Duodenal mucosa (tissue), 2 donors: ENCODE measurements at regions not wholly inside any gene's neighbourhood (a gene's known extent, or its start where the extent isn't known, plus 50 kb on each side); places are given as distances from the start of the nearest gene placed in this dataset.
"Not testable (repeated sequence)": the region's sequence is repeated elsewhere in the genome, so short reads cannot be mapped to it uniquely, and the experiment has no call there.

ENCODE experiments used
- H3K27ac ChIP-seq: one replicate; pipeline ENCODE4 v1.7.0; 2013; ENCODE audit warnings: low read depth, low read length
- H3K27me3 ChIP-seq, 2 donors: one replicate each; pipeline ENCODE4 v1.7.0; 2013; ENCODE audit warnings: low read length in 2 of 2, control low read depth in 1 of 2; ENCODE audit not compliant: insufficient read depth in 2 of 2, control insufficient read depth in 1 of 2
- H3K36me3 ChIP-seq, 2 donors: one replicate each; pipeline ENCODE4 v1.7.0; 2013; ENCODE audit warnings: low read length in 2 of 2, control low read depth in 1 of 2; ENCODE audit not compliant: insufficient read depth in 2 of 2, control insufficient read depth in 1 of 2
- H3K4me1 ChIP-seq, 2 donors: one replicate each; pipeline ENCODE4 v1.7.0; 2013; ENCODE audit warnings: low read length in 2 of 2, control low read depth in 1 of 2; ENCODE audit not compliant: insufficient read depth in 2 of 2, control insufficient read depth in 1 of 2
- H3K4me3 ChIP-seq, 2 donors: one replicate each; pipeline ENCODE4 v1.7.0; 2013; ENCODE audit warnings: low read length in 2 of 2, low read depth in 1 of 2
- H3K9ac ChIP-seq, 2 donors: one replicate each; pipeline ENCODE4 v1.7.0; 2013; ENCODE audit warnings: low read length in 2 of 2, low read depth in 1 of 2
- H3K9me3 ChIP-seq, 2 donors: one replicate each; pipeline ENCODE4 v1.7.0; 2013; ENCODE audit warnings: low read length in 2 of 2, control low read depth in 1 of 2; ENCODE audit not compliant: control insufficient read depth in 1 of 2

GRCh38 chr1:96095849-96096612 is 625.6 kb upstream of the PTBP2 start:
- Histone ChIP-seq H3K36me3 (no peaks in the 10 kb centered on the region), H3K9ac (no peak overlapping the region), H3K9me3 (no peaks in the 10 kb centered on the region), H3K27me3 (no peaks in the 10 kb centered on the region), H3K4me1 (no peaks in the 10 kb centered on the region), H3K4me3 (no peak overlapping the region), H3K27ac (no peak overlapping the region)

GRCh38 chr1:96096613-96097321 is 624.8 kb upstream of the PTBP2 start:
- no peak overlapping the region for H3K4me3 ChIP-seq
- H3K9me3 ChIP-seq, result no peaks in the 10 kb centered on the region
- no peaks in the 10 kb centered on the region for H3K27me3 ChIP-seq
- no peaks in the 10 kb centered on the region for H3K4me1 ChIP-seq
- H3K36me3 ChIP-seq, result no peaks in the 10 kb centered on the region
- H3K27ac ChIP-seq, result no peak overlapping the region
- H3K9ac ChIP-seq, result no peak overlapping the region

GRCh38 chr1:96104506-96104905 is 617.1 kb upstream of the PTBP2 start:
- no peak overlapping the region for H3K9ac ChIP-seq
- no peaks in the 10 kb centered on the region for H3K27me3 ChIP-seq
- H3K27ac ChIP-seq, result no peak overlapping the region
- H3K4me3 ChIP-seq, result no peak overlapping the region
- no peaks in the 10 kb centered on the region for H3K36me3 ChIP-seq
- peaks cover 0 to 6% of the 10 kb centered on the region in 2 donors for H3K9me3 ChIP-seq
- no peaks in the 10 kb centered on the region for H3K4me1 ChIP-seq

- Histone ChIP-seq H3K27me3 (no peaks in the 10 kb centered on the region), H3K4me3 (no peak overlapping the region), H3K36me3 (no peaks in the 10 kb centered on the region), H3K9me3 (peaks cover 0 to 6% of the 10 kb centered on the region in 2 donors), H3K27ac (no peak overlapping the region), H3K9ac (no peak overlapping the region), H3K4me1 (no peaks in the 10 kb centered on the region)
These were observed 616.7 kb upstream of the PTBP2 start for GRCh38 chr1:96104906-96105305.

GRCh38 chr1:96116731-96117130 is 604.9 kb upstream of the PTBP2 start:
- no peaks in the 10 kb centered on the region for H3K36me3 ChIP-seq
- no peak overlapping the region for H3K9ac ChIP-seq
- no peak overlapping the region for H3K4me3 ChIP-seq
- H3K9me3 ChIP-seq, result no peaks in the 10 kb centered on the region
- no peak overlapping the region for H3K27ac ChIP-seq
- H3K4me1 ChIP-seq, result no peaks in the 10 kb centered on the region
- H3K27me3 ChIP-seq, result no peaks in the 10 kb centered on the region

GRCh38 chr1:96130432-96130831 is 591.2 kb upstream of the PTBP2 start:
- Histone ChIP-seq H3K9ac (no peak overlapping the region), H3K27me3 (no peaks in the 10 kb centered on the region), H3K36me3 (no peaks in the 10 kb centered on the region), H3K4me3 (no peak overlapping the region), H3K4me1 (no peaks in the 10 kb centered on the region), H3K9me3 (no peaks in the 10 kb centered on the region), H3K27ac (no peak overlapping the region)

GRCh38 chr1:96144636-96145035 is 576.9 kb upstream of the PTBP2 start:
- no peaks in the 10 kb centered on the region for H3K36me3 ChIP-seq
- H3K27me3 ChIP-seq, result no peaks in the 10 kb centered on the region
- no peak overlapping the region for H3K27ac ChIP-seq
- H3K9ac ChIP-seq, result no peak overlapping the region
- H3K4me1 ChIP-seq, result no peaks in the 10 kb centered on the region
- no peak overlapping the region for H3K4me3 ChIP-seq
- H3K9me3 ChIP-seq, result peaks cover 0 to 7% of the 10 kb centered on the region in 2 donors

GRCh38 chr1:96145492-96145891 is 576.1 kb upstream of the PTBP2 start:
- no peak overlapping the region for H3K27ac ChIP-seq
- H3K4me3 ChIP-seq, result no peak overlapping the region
- no peak overlapping the region for H3K9ac ChIP-seq
- H3K27me3 ChIP-seq, result no peaks in the 10 kb centered on the region
- H3K9me3 ChIP-seq, result peaks cover 0 to 7% of the 10 kb centered on the region in 2 donors
- H3K4me1 ChIP-seq, result no peaks in the 10 kb centered on the region
- no peaks in the 10 kb centered on the region for H3K36me3 ChIP-seq

GRCh38 chr1:96152957-96153356 is 568.6 kb upstream of the PTBP2 start:
- not testable (repeated sequence) for H3K36me3 ChIP-seq, H3K27me3 ChIP-seq, H3K4me1 ChIP-seq, H3K9ac ChIP-seq, H3K27ac ChIP-seq, H3K4me3 ChIP-seq
- peaks cover 3 to 19% of the 10 kb centered on the region in 2 donors for H3K9me3 ChIP-seq

GRCh38 chr1:96157101-96157500 is 564.5 kb upstream of the PTBP2 start:
- H3K27ac ChIP-seq, result no peak overlapping the region
- no peaks in the 10 kb centered on the region for H3K27me3 ChIP-seq
- H3K4me1 ChIP-seq, result no peaks in the 10 kb centered on the region
- no peaks in the 10 kb centered on the region for H3K36me3 ChIP-seq
- H3K4me3 ChIP-seq, result no peak overlapping the region
- H3K9me3 ChIP-seq, result peaks cover 3 to 19% of the 10 kb centered on the region in 2 donors
- H3K9ac ChIP-seq, result no peak overlapping the region
